ENCODE measurements at regions not wholly inside any gene's neighbourhood (a gene's known extent, or its start where the extent isn't known, plus 50 kb on each side); places are given as distances from the start of the nearest gene placed in this dataset.

GRCh38 chrX:39724544-39724943, 373.2 kb downstream of the BCOR start:
- intact Hi-C loops (cut with DNase I), result no loop called here
- 70 to 71% methylated on average over 1 of the region's 1 CpG for WGBS, 2 donors
- DNase-seq (no peak), ATAC-seq (no peak)
- H3K27ac ChIP-seq, result no peak overlapping the region
- no peak overlapping the region for H3K4me3 ChIP-seq
- no peaks in the 10 kb centered on the region for H3K9me3 ChIP-seq
- no peaks in the 10 kb centered on the region for H3K36me3 ChIP-seq (replicated peaks in 1 of 2; ENCODE audit: insufficient read depth in 1 of 2, low read depth in 2 of 2)
- no peaks in the 10 kb centered on the region for H3K27me3 ChIP-seq
- H3K4me1 ChIP-seq, result no peaks in the 10 kb centered on the region
- no peak for TF ChIP-seq POLR2A (IDR thresholded peaks at IDR 0.05)
- no peak for TF ChIP-seq CTCF (IDR thresholded peaks at IDR 0.05)

GRCh38 chrX:39725114-39725513, 372.6 kb downstream of the BCOR start:
- Histone ChIP-seq H3K4me3 (no peak overlapping the region), H3K9me3 (no peaks in the 10 kb centered on the region), H3K27ac (no peak overlapping the region), H3K4me1 (no peaks in the 10 kb centered on the region), H3K27me3 (no peaks in the 10 kb centered on the region), H3K36me3 (replicated peaks in 1 of 2; ENCODE audit: insufficient read depth in 1 of 2, low read depth in 2 of 2) (no peaks in the 10 kb centered on the region)
- DNase-seq (no peak), ATAC-seq (no peak)
- no peak for TF ChIP-seq POLR2A (IDR thresholded peaks at IDR 0.05)
- TF ChIP-seq CTCF (IDR thresholded peaks at IDR 0.05), result no peak
- 66% methylated on average over 3 of the region's 4 CpGs; no CpG with 5 or more reads in 1 of the 2 donors for WGBS, 2 donors
- intact Hi-C loops (cut with DNase I), result no loop called here

GRCh38 chrX:39725928-39726619, 371.7 kb downstream of the BCOR start:
- TF ChIP-seq POLR2A (IDR thresholded peaks at IDR 0.05) (no peak), CTCF (IDR thresholded peaks at IDR 0.05) (no peak)
- peaks cover 4% of the 10 kb centered on the region for H3K4me1 ChIP-seq
- ATAC-seq (no peak), DNase-seq (no peak)
- no peaks in the 10 kb centered on the region for H3K27me3 ChIP-seq
- WGBS, 2 donors, result 55 to 92% methylated on average over 6 to 13 of the region's 13 CpGs
- no peaks in the 10 kb centered on the region for H3K36me3 ChIP-seq (replicated peaks in 1 of 2; ENCODE audit: insufficient read depth in 1 of 2, low read depth in 2 of 2)
- H3K4me3 ChIP-seq, result no peak overlapping the region
- intact Hi-C loops (cut with DNase I), result no loop called here
- no peak overlapping the region for H3K27ac ChIP-seq
- H3K9me3 ChIP-seq, result no peaks in the 10 kb centered on the region

- peaks cover 10% of the 10 kb centered on the region for H3K4me1 ChIP-seq
- no peak overlapping the region for H3K27ac ChIP-seq
- no peaks in the 10 kb centered on the region for H3K9me3 ChIP-seq
- no peaks in the 10 kb centered on the region for H3K36me3 ChIP-seq (replicated peaks in 1 of 2; ENCODE audit: insufficient read depth in 1 of 2, low read depth in 2 of 2)
- no peak for ATAC-seq
- DNase-seq, result no peak
- no peak for TF ChIP-seq CTCF (IDR thresholded peaks at IDR 0.05)
- no peak for TF ChIP-seq POLR2A (IDR thresholded peaks at IDR 0.05)
- H3K4me3 ChIP-seq, result no peak overlapping the region
- WGBS, 2 donors, result 66 to 74% methylated on average over 3 of the region's 3 CpGs
- no peaks in the 10 kb centered on the region for H3K27me3 ChIP-seq
- intact Hi-C loops (cut with DNase I), result no loop called here
These were observed 371.0 kb downstream of the BCOR start for GRCh38 chrX:39726771-39727170.

GRCh38 chrX:39728025-39728424, 369.7 kb downstream of the BCOR start:
- H3K27ac ChIP-seq, result no peak overlapping the region
- WGBS, 2 donors, result 39 to 52% methylated on average over 4 of the region's 4 CpGs
- ATAC-seq, result no peak
- no peak for TF ChIP-seq POLR2A (IDR thresholded peaks at IDR 0.05)
- TF ChIP-seq CTCF (IDR thresholded peaks at IDR 0.05), result no peak
- no peaks in the 10 kb centered on the region for H3K27me3 ChIP-seq
- no peak for DNase-seq
- no peaks in the 10 kb centered on the region for H3K36me3 ChIP-seq (replicated peaks in 1 of 2; ENCODE audit: insufficient read depth in 1 of 2, low read depth in 2 of 2)
- intact Hi-C loops (cut with DNase I), result no loop called here
- no peak overlapping the region for H3K4me3 ChIP-seq
- H3K4me1 ChIP-seq, result peaks cover 22% of the 10 kb centered on the region
- no peaks in the 10 kb centered on the region for H3K9me3 ChIP-seq

Data from body of pancreas (tissue), 4 donors.